Mesenchymal stem cell (in vitro differentiated cells and primary cell): ENCODE measurements at regions not wholly inside any gene's neighbourhood (a gene's known extent, or its start where the extent isn't known, plus 50 kb on each side); places are given as distances from the start of the nearest gene placed in this dataset.

Experiments
- DNase-seq: peaks from one replicate; pipeline ENCODE4 v3.0.0-alpha.2; 2013
- H2AFZ ChIP-seq: one replicate; pipeline ENCODE4 v1.6.1; 2013; ENCODE audit warnings: low read depth, mild to moderate bottlenecking, control low read depth, inconsistent platforms, low read length, moderate library complexity
- H2AK5ac ChIP-seq: 2 replicates; pipeline ENCODE4 v1.6.1; 2013; ENCODE audit warnings: low read length, moderate library complexity, mild to moderate bottlenecking, inconsistent platforms; ENCODE audit not compliant: severe bottlenecking
- H2BK120ac ChIP-seq: one replicate; pipeline ENCODE4 v1.6.1; 2013; ENCODE audit warnings: low read depth, mild to moderate bottlenecking, inconsistent platforms, low read length, moderate library complexity
- H2BK12ac ChIP-seq, 2 experiments: one replicate each; pipeline ENCODE4 v1.6.1; 2013; ENCODE audit warnings: inconsistent platforms in 2 of 2, low read length in 2 of 2, mild to moderate bottlenecking in 2 of 2, moderate library complexity in 2 of 2, control low read depth in 1 of 2
- H2BK15ac ChIP-seq: one replicate; pipeline ENCODE4 v1.6.1; 2013; ENCODE audit warnings: mild to moderate bottlenecking, low read depth, inconsistent platforms; ENCODE audit not compliant: poor library complexity, severe bottlenecking
- H2BK5ac ChIP-seq: 2 replicates; pipeline ENCODE4 v1.6.1; 2013; ENCODE audit warnings: low read depth, mild to moderate bottlenecking, low read length, control low read depth, inconsistent platforms; ENCODE audit not compliant: poor library complexity, severe bottlenecking
- H3K14ac ChIP-seq, 2 experiments: one replicate each; pipeline ENCODE4 v1.6.1; 2013; ENCODE audit warnings: inconsistent platforms in 2 of 2, low read length in 2 of 2, control low read depth in 1 of 2, mild to moderate bottlenecking in 1 of 2, moderate library complexity in 1 of 2
- H3K18ac ChIP-seq, 2 experiments: one replicate each; pipeline ENCODE4 v1.6.1; 2013; ENCODE audit warnings: inconsistent platforms in 2 of 2, low read length in 2 of 2, control low read depth in 1 of 2, low read depth in 1 of 2, mild to moderate bottlenecking in 1 of 2
- H3K23ac ChIP-seq, 2 experiments: one replicate each; pipeline ENCODE4 v1.6.1; 2013; ENCODE audit warnings: inconsistent platforms in 2 of 2, low read length in 2 of 2, mild to moderate bottlenecking in 2 of 2, moderate library complexity in 2 of 2, control low read depth in 1 of 2
- H3K27ac ChIP-seq: 2 replicates; pipeline ENCODE4 v1.5.1; 2013; ENCODE audit warnings: mild to moderate bottlenecking, moderate library complexity, low read length, control low read depth, inconsistent platforms; ENCODE audit not compliant: poor library complexity, severe bottlenecking
- H3K27me3 ChIP-seq, 2 experiments: 2 replicates each; pipeline versions ENCODE4 v1.6.1 to v1.7.0; 2013; ENCODE audit warnings: low read length in 2 of 2, mild to moderate bottlenecking in 2 of 2, moderate library complexity in 2 of 2, control low read depth in 1 of 2, inconsistent platforms in 1 of 2; ENCODE audit not compliant: control insufficient read depth in 1 of 2, insufficient read depth in 1 of 2
- H3K36me3 ChIP-seq, 2 experiments: 2 replicates each; pipeline versions ENCODE4 v1.6.1 to v1.7.0; 2013; ENCODE audit warnings: low read length in 2 of 2, control low read depth in 1 of 2, inconsistent platforms in 1 of 2, low read depth in 1 of 2, mild to moderate bottlenecking in 1 of 2; ENCODE audit not compliant: insufficient read depth in 2 of 2, control insufficient read depth in 1 of 2
- H3K4ac ChIP-seq, 2 experiments: one replicate each; pipeline ENCODE4 v1.6.1; 2013; ENCODE audit warnings: inconsistent platforms in 2 of 2, low read length in 2 of 2, mild to moderate bottlenecking in 2 of 2, moderate library complexity in 2 of 2, control low read depth in 1 of 2, low read depth in 1 of 2
- H3K4me1 ChIP-seq: 2 replicates; pipeline ENCODE4 v1.6.1; 2013; ENCODE audit warnings: low read depth, low read length, control low read depth; ENCODE audit not compliant: control insufficient read depth, insufficient read depth
- H3K4me2 ChIP-seq: 2 replicates; pipeline ENCODE4 v1.6.1; 2013; ENCODE audit warnings: low read length, mild to moderate bottlenecking, inconsistent platforms; ENCODE audit not compliant: poor library complexity, severe bottlenecking
- H3K4me3 ChIP-seq, 2 experiments: 2 replicates each; pipeline versions ENCODE4 v1.5.1 to v1.7.0; 2013; ENCODE audit warnings: low read length in 2 of 2, mild to moderate bottlenecking in 2 of 2, control low read depth in 1 of 2, low read depth in 1 of 2; ENCODE audit not compliant: insufficient read depth in 1 of 2
- H3K79me1 ChIP-seq: replicated peaks from 2 replicates; pipeline ENCODE4 v1.6.1; 2013; ENCODE audit warnings: mild to moderate bottlenecking, control low read depth, low read length, inconsistent platforms; ENCODE audit not compliant: poor library complexity, severe bottlenecking
- H3K9ac ChIP-seq: 2 replicates; pipeline ENCODE4 v1.7.0; 2013; ENCODE audit warnings: mild to moderate bottlenecking, low read length, moderate library complexity
- H3K9me3 ChIP-seq: 2 replicates; pipeline ENCODE4 v1.7.0; 2013; ENCODE audit warnings: mild to moderate bottlenecking, low read length; ENCODE audit not compliant: control insufficient read depth
- H4K8ac ChIP-seq: one replicate; pipeline ENCODE4 v1.6.1; 2013; ENCODE audit warnings: inconsistent platforms, mild to moderate bottlenecking, low read length, moderate library complexity
- H4K91ac ChIP-seq: one replicate; pipeline ENCODE4 v1.6.1; 2013; ENCODE audit warnings: mild to moderate bottlenecking, low read length, inconsistent platforms
- WGBS: methylation state at CpG from one replicate; pipeline ENCODE4 v1.1.7; 2013; ENCODE audit warnings: mixed read lengths; 5-methylcytosine and 5-hydroxymethylcytosine counted together

- DNase-seq = no peak
- H3K23ac ChIP-seq = no peak overlapping the region
- H2BK12ac ChIP-seq = no peak overlapping the region
- H2AK5ac ChIP-seq = no peak overlapping the region
- H3K27me3 ChIP-seq = peaks cover 5 to 11% of the 10 kb centered on the region in 2 experiments
- no peak overlapping the region for H3K4ac ChIP-seq
- no peaks in the 10 kb centered on the region for H3K36me3 ChIP-seq
- H3K14ac ChIP-seq = no peak overlapping the region
- no peak overlapping the region for H2BK5ac ChIP-seq
- H2BK15ac ChIP-seq = no peak overlapping the region
- H4K91ac ChIP-seq = no peak overlapping the region
- H4K8ac ChIP-seq = no peak overlapping the region
- H3K9ac ChIP-seq = no peak overlapping the region
- H2BK120ac ChIP-seq = no peak overlapping the region
- no peaks in the 10 kb centered on the region for H3K9me3 ChIP-seq
- no peak overlapping the region for H3K27ac ChIP-seq
- H3K4me3 ChIP-seq = no peak overlapping the region
- no peaks in the 10 kb centered on the region for H3K79me1 ChIP-seq
- no peak overlapping the region for H2AFZ ChIP-seq
- peaks cover 27% of the 10 kb centered on the region for H3K4me1 ChIP-seq
- no peak overlapping the region for H3K18ac ChIP-seq
- no peak overlapping the region for H3K4me2 ChIP-seq
Measured at GRCh38 chr20:36096435-36096834, 58.1 kb upstream of the EPB41L1 start.

- H3K23ac ChIP-seq = no peak overlapping the region
- no peak overlapping the region for H2BK120ac ChIP-seq
- no peaks in the 10 kb centered on the region for H3K36me3 ChIP-seq
- H3K18ac ChIP-seq = no peak overlapping the region
- H3K9ac ChIP-seq = no peak overlapping the region
- no peak overlapping the region for H3K14ac ChIP-seq
- H4K8ac ChIP-seq = no peak overlapping the region
- no peak overlapping the region for H3K27ac ChIP-seq
- H4K91ac ChIP-seq = no peak overlapping the region
- H3K79me1 ChIP-seq = no peaks in the 10 kb centered on the region
- no peak overlapping the region for H2AK5ac ChIP-seq
- DNase-seq = no peak
- no peak overlapping the region for H2BK5ac ChIP-seq
- no peak overlapping the region for H2BK15ac ChIP-seq
- WGBS = 48% methylated on average over 4 of the region's 4 CpGs
- H2AFZ ChIP-seq = no peak overlapping the region
- peaks cover 0 to 4% of the 10 kb centered on the region in 2 experiments for H3K27me3 ChIP-seq
- H3K4me1 ChIP-seq = peaks cover 21% of the 10 kb centered on the region
- no peaks in the 10 kb centered on the region for H3K9me3 ChIP-seq
- H3K4me3 ChIP-seq = no peak overlapping the region
- H3K4me2 ChIP-seq = no peak overlapping the region
- no peak overlapping the region for H2BK12ac ChIP-seq
- no peak overlapping the region for H3K4ac ChIP-seq
Measured at GRCh38 chr20:36097337-36098151, 57.0 kb upstream of the EPB41L1 start.

- H4K8ac ChIP-seq = no peak overlapping the region
- WGBS = 22% methylated on average over 2 of the region's 2 CpGs
- H4K91ac ChIP-seq = no peak overlapping the region
- H3K27ac ChIP-seq = no peak overlapping the region
- H3K9ac ChIP-seq = no peak overlapping the region
- no peak overlapping the region for H2AFZ ChIP-seq
- no peak overlapping the region for H3K23ac ChIP-seq
- no peak for DNase-seq
- no peaks in the 10 kb centered on the region for H3K27me3 ChIP-seq
- no peak overlapping the region for H3K4me2 ChIP-seq
- H3K14ac ChIP-seq = no peak overlapping the region
- no peaks in the 10 kb centered on the region for H3K79me1 ChIP-seq
- H2BK120ac ChIP-seq = no peak overlapping the region
- H3K9me3 ChIP-seq = no peaks in the 10 kb centered on the region
- no peak overlapping the region for H2BK5ac ChIP-seq
- H2AK5ac ChIP-seq = no peak overlapping the region
- H3K4me1 ChIP-seq = peaks cover 15% of the 10 kb centered on the region
- H3K4me3 ChIP-seq = no peak overlapping the region
- H3K4ac ChIP-seq = no peak overlapping the region
- no peak overlapping the region for H3K18ac ChIP-seq
- no peak overlapping the region for H2BK15ac ChIP-seq
- H2BK12ac ChIP-seq = no peak overlapping the region
- no peaks in the 10 kb centered on the region for H3K36me3 ChIP-seq
Measured at GRCh38 chr20:36098364-36098763, 56.2 kb upstream of the EPB41L1 start.

GRCh38 chr20:36099106-36099505 is 55.4 kb upstream of the EPB41L1 start:
- no peak overlapping the region for H4K8ac ChIP-seq
- DNase-seq = no peak
- no peak overlapping the region for H4K91ac ChIP-seq
- H2BK15ac ChIP-seq = no peak overlapping the region
- no peak overlapping the region for H3K27ac ChIP-seq
- no peaks in the 10 kb centered on the region for H3K36me3 ChIP-seq
- no peak overlapping the region for H2AK5ac ChIP-seq
- no peak overlapping the region for H2BK120ac ChIP-seq
- no peaks in the 10 kb centered on the region for H3K27me3 ChIP-seq
- no peak overlapping the region for H2AFZ ChIP-seq
- H3K9me3 ChIP-seq = no peaks in the 10 kb centered on the region
- H3K79me1 ChIP-seq = no peaks in the 10 kb centered on the region
- H3K4me2 ChIP-seq = no peak overlapping the region
- no peak overlapping the region for H3K14ac ChIP-seq
- 94% methylated on average over 2 of the region's 3 CpGs for WGBS
- no peak overlapping the region for H3K4ac ChIP-seq
- H3K9ac ChIP-seq = no peak overlapping the region
- H3K18ac ChIP-seq = no peak overlapping the region
- H3K4me3 ChIP-seq = no peak overlapping the region
- H2BK5ac ChIP-seq = no peak overlapping the region
- no peak overlapping the region for H2BK12ac ChIP-seq
- no peak overlapping the region for H3K23ac ChIP-seq
- H3K4me1 ChIP-seq = peaks cover 12% of the 10 kb centered on the region
